ENCODE measurements at regions not wholly inside any gene's neighbourhood (a gene's known extent, or its start where the extent isn't known, plus 50 kb on each side); places are given as distances from the start of the nearest gene placed in this dataset.
A peak's percentile ranks its signal among the peaks of the same experiment; 100 is the strongest.

DNA sequence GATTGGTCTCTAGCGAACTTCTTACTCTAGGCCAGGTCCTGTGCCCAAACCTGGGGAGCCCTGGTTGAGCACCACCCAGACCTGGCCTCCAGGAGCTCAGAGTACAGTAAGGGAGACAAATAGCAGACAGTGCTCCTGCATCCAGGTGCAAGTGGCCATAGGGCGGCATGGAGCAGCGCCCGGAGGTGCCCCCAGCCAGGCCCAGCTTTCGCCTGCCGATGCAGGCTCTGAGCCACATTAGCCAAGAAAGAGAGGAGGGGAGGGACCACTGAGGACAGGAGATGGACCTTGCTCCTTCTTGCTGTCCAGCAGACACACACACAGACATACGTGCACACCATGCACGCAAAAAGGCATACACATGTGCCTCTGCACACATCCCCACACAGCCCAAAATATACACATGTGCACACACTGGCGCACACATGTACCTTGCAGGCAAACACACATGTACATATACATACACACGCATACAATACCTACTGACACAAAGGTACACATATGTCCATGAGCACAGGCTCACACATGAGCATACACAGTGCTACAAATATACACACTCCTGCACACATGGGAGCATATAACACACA is 68.7 kb upstream of the FGF3 start:
- DNase-seq (ENCODE audit: low read depth, low spot score) (no peak), ATAC-seq (no peak)
- in situ Hi-C loops (cut with HindIII; ENCODE audit: low pct_unique_long_range_greater_than_20kb, low sequenced_read_pairs), result no loop called here

DNA sequence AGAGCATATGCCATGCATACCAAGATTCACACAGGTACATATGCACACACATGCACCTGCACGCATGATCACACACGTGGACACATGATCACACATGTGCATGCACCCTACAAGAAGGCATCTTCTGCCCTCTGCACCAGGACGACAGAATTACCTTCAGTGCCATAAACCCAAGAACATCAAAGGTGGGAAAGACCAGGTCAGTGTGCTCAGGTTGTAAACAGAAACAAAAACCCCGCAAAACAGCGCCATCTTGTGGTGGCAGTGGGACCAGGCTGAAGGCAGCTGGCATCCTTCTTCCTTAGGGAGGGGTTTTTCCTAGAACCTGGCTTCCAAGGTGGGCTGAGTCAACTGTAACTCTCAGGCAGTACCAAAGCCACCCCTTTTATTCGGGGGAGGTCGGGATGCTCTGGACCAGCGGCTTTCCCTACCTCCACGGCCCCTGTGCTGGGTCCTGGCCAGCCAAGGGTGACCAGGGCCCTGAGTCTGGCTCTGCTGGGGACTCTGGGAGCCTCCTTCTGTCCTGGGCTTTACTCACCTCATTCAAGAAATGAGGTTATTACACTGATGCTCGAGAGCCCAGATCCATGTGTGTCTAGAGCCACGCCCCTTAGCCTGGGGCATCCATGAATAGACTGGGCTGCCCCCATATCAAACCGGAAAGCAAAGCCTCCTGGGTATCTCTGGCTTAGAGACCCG is 69.4 kb upstream of the FGF3 start:
- peak; percentile 60; the same call in 1 of the 2 replicates for TF ChIP-seq TCF7L2 (IDR thresholded peaks at IDR 0.05; ENCODE audit: low read depth, low read length)
- TF ChIP-seq SIN3A (IDR thresholded peaks at IDR 0.05; ENCODE audit: borderline replicate concordance, insufficient read depth, low read depth, low read length), result no peak
- TF ChIP-seq, protein P1, sequence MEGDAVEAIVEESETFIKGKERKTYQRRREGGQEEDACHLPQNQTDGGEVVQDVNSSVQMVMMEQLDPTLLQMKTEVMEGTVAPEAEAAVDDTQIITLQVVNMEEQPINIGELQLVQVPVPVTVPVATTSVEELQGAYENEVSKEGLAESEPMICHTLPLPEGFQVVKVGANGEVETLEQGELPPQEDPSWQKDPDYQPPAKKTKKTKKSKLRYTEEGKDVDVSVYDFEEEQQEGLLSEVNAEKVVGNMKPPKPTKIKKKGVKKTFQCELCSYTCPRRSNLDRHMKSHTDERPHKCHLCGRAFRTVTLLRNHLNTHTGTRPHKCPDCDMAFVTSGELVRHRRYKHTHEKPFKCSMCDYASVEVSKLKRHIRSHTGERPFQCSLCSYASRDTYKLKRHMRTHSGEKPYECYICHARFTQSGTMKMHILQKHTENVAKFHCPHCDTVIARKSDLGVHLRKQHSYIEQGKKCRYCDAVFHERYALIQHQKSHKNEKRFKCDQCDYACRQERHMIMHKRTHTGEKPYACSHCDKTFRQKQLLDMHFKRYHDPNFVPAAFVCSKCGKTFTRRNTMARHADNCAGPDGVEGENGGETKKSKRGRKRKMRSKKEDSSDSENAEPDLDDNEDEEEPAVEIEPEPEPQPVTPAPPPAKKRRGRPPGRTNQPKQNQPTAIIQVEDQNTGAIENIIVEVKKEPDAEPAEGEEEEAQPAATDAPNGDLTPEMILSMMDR (IDR thresholded peaks at IDR 0.05), result peak; percentile 97
- in situ Hi-C loops (cut with HindIII; ENCODE audit: low pct_unique_long_range_greater_than_20kb, low sequenced_read_pairs) (no loop called here), intact Hi-C loops (cut with micrococcal nuclease; ENCODE audit: unreplicated experiment) (no loop called here)
- no peak overlapping the region for H3K27ac ChIP-seq (ENCODE audit: low read length)
- H3K27me3 ChIP-seq (ENCODE audit: control insufficient read depth, insufficient read depth, low read length), result peaks cover 6% of the 10 kb centered on the region
- peak; percentile 88 for ATAC-seq
- no peaks in the 10 kb centered on the region for H3K36me3 ChIP-seq (ENCODE audit: control insufficient read depth, insufficient read depth, low read length)
- no peaks in the 10 kb centered on the region for H3K9me3 ChIP-seq (ENCODE audit: control insufficient read depth, insufficient read depth, low read depth, low read length)
- ChIA-PET POLR2A (no interaction called here), CTCF (interaction anchor here (0.6 to 0.8 kb wide), 4 partner anchors 8 to 180 kb away, joined by 3 read pairs; no protein-coding TSS in a partner anchor)
- 0 out of 2 replicates have a peak, but pooled peaks cover 8% of the 10 kb centered on the region for H3K4me1 ChIP-seq (ENCODE audit: control insufficient read depth, insufficient read depth, low read length)
- no peak overlapping the region for H3K4me3 ChIP-seq (ENCODE audit: low read depth in 2 of 2, low read length in 2 of 2)
- DNase-seq (ENCODE audit: low read depth, low spot score), result peak; percentile 46
- no TSS peak for BruUV-seq (replicated peaks)

More for the DNA sequence above, 68.7 kb upstream of the FGF3 start:
- ChIA-PET POLR2A (no interaction called here), CTCF (interaction anchor here (0.6 to 1.2 kb wide), 3 partner anchors 8 to 17 kb away, joined by 3 read pairs; no protein-coding TSS in a partner anchor)
- BruUV-seq (replicated peaks), result no TSS peak
- 0 out of 2 replicates have a peak, but pooled peaks cover 8% of the 10 kb centered on the region for H3K4me1 ChIP-seq (ENCODE audit: control insufficient read depth, insufficient read depth, low read length)
- H3K4me3 ChIP-seq (ENCODE audit: low read depth in 2 of 2, low read length in 2 of 2), result no peak overlapping the region
- TF ChIP-seq POLR2AphosphoS5 (IDR thresholded peaks at IDR 0.05; ENCODE audit: low read depth, low read length) (no peak), SIN3A (IDR thresholded peaks at IDR 0.05; ENCODE audit: borderline replicate concordance, insufficient read depth, low read depth, low read length) (no peak)
- TF ChIP-seq, protein P1 (IDR thresholded peaks at IDR 0.05), result no peak
- TF ChIP-seq, protein P2, sequence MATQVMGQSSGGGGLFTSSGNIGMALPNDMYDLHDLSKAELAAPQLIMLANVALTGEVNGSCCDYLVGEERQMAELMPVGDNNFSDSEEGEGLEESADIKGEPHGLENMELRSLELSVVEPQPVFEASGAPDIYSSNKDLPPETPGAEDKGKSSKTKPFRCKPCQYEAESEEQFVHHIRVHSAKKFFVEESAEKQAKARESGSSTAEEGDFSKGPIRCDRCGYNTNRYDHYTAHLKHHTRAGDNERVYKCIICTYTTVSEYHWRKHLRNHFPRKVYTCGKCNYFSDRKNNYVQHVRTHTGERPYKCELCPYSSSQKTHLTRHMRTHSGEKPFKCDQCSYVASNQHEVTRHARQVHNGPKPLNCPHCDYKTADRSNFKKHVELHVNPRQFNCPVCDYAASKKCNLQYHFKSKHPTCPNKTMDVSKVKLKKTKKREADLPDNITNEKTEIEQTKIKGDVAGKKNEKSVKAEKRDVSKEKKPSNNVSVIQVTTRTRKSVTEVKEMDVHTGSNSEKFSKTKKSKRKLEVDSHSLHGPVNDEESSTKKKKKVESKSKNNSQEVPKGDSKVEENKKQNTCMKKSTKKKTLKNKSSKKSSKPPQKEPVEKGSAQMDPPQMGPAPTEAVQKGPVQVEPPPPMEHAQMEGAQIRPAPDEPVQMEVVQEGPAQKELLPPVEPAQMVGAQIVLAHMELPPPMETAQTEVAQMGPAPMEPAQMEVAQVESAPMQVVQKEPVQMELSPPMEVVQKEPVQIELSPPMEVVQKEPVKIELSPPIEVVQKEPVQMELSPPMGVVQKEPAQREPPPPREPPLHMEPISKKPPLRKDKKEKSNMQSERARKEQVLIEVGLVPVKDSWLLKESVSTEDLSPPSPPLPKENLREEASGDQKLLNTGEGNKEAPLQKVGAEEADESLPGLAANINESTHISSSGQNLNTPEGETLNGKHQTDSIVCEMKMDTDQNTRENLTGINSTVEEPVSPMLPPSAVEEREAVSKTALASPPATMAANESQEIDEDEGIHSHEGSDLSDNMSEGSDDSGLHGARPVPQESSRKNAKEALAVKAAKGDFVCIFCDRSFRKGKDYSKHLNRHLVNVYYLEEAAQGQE (IDR thresholded peaks at IDR 0.05; ENCODE audit: insufficient read depth in 1 of 2, low read depth in 2 of 2, low read length in 1 of 2), result no peak
- H3K27me3 ChIP-seq (ENCODE audit: control insufficient read depth, insufficient read depth, low read length), result peaks cover 6% of the 10 kb centered on the region
- H3K9me3 ChIP-seq (ENCODE audit: control insufficient read depth, insufficient read depth, low read depth, low read length), result no peaks in the 10 kb centered on the region
- no peaks in the 10 kb centered on the region for H3K36me3 ChIP-seq (ENCODE audit: control insufficient read depth, insufficient read depth, low read length)
- intact Hi-C loops (cut with micrococcal nuclease; ENCODE audit: unreplicated experiment), result no loop called here
- no peak overlapping the region for H3K27ac ChIP-seq (ENCODE audit: low read length)

Measured in Panc1 (cell line).